ENCODE measurements at regions not wholly inside any gene's neighbourhood (a gene's known extent, or its start where the extent isn't known, plus 50 kb on each side); places are given as distances from the start of the nearest gene placed in this dataset.

GRCh38 chr16:51815523-51815922, 664.5 kb upstream of the SALL1 start:
- TF ChIP-seq CTCF (IDR thresholded peaks at IDR 0.05): no peak
- no peak overlapping the region for H3K4me3 ChIP-seq (ENCODE audit: low read length)
- no peaks in the 10 kb centered on the region for H3K36me3 ChIP-seq (ENCODE audit: insufficient read depth, low read length)
- H3K4me1 ChIP-seq (ENCODE audit: insufficient read depth, low read length): no peaks in the 10 kb centered on the region
- no peaks in the 10 kb centered on the region for H3K27me3 Mint-ChIP-seq
- H3K27ac Mint-ChIP-seq: no peak overlapping the region
- no peaks in the 10 kb centered on the region for H3K27me3 ChIP-seq (ENCODE audit: control insufficient read depth in 1 of 2, insufficient read depth in 2 of 2, low read length in 2 of 2)
- peaks cover 5% of the 10 kb centered on the region for H3K9me3 Mint-ChIP-seq
- ChIA-PET CTCF (no interaction called here), POLR2A (no interaction called here)
- H3K36me3 Mint-ChIP-seq (ENCODE audit: low read depth): no peaks in the 10 kb centered on the region
- intact Hi-C loops (cut with DNase I, micrococcal nuclease): no loop called here
- no peak overlapping the region for H3K27ac ChIP-seq (ENCODE audit: low read depth in 1 of 2, low read length in 2 of 2)
- H3K4me1 Mint-ChIP-seq (ENCODE audit: low read depth): no peaks in the 10 kb centered on the region
- no peak overlapping the region for H3K4me3 Mint-ChIP-seq
- ATAC-seq (ENCODE audit: poor library complexity) (no peak), DNase-seq (no peak)
- H3K9me3 ChIP-seq (ENCODE audit: control insufficient read depth in 1 of 2, insufficient read depth in 1 of 2, low read length in 2 of 2): peaks cover 0 to 3% of the 10 kb centered on the region in 2 experiments

- Histone ChIP-seq H3K9me3 (ENCODE audit: control insufficient read depth in 1 of 2, insufficient read depth in 1 of 2, low read length in 2 of 2) (peaks cover 0 to 3% of the 10 kb centered on the region in 2 experiments), H3K27me3 (ENCODE audit: control insufficient read depth in 1 of 2, insufficient read depth in 2 of 2, low read length in 2 of 2) (no peaks in the 10 kb centered on the region), H3K4me1 (ENCODE audit: insufficient read depth, low read length) (no peaks in the 10 kb centered on the region), H3K4me3 (ENCODE audit: low read length) (no peak overlapping the region), H3K27ac (ENCODE audit: low read depth in 1 of 2, low read length in 2 of 2) (no peak overlapping the region), H3K36me3 (ENCODE audit: insufficient read depth, low read length) (no peaks in the 10 kb centered on the region)
- H3K27me3 Mint-ChIP-seq: no peaks in the 10 kb centered on the region
- no peak overlapping the region for H3K4me3 Mint-ChIP-seq
- no peaks in the 10 kb centered on the region for H3K36me3 Mint-ChIP-seq (ENCODE audit: low read depth)
- ATAC-seq (ENCODE audit: poor library complexity): no peak
- ChIA-PET POLR2A (no interaction called here), CTCF (no interaction called here)
- intact Hi-C loops (cut with DNase I, micrococcal nuclease): no loop called here
- no peak overlapping the region for H3K27ac Mint-ChIP-seq
- DNase-seq: no peak
- H3K4me1 Mint-ChIP-seq (ENCODE audit: low read depth): no peaks in the 10 kb centered on the region
- TF ChIP-seq CTCF (IDR thresholded peaks at IDR 0.05): no peak
- H3K9me3 Mint-ChIP-seq: peaks cover 5% of the 10 kb centered on the region
Observed at GRCh38 chr16:51814617-51815016, 663.5 kb upstream of the SALL1 start.

- DNase-seq: no peak
- Histone ChIP-seq H3K4me3 (ENCODE audit: low read length) (no peak overlapping the region), H3K27me3 (ENCODE audit: control insufficient read depth in 1 of 2, insufficient read depth in 2 of 2, low read length in 2 of 2) (no peaks in the 10 kb centered on the region), H3K4me1 (ENCODE audit: insufficient read depth, low read length) (no peaks in the 10 kb centered on the region), H3K36me3 (ENCODE audit: insufficient read depth, low read length) (no peaks in the 10 kb centered on the region), H3K27ac (ENCODE audit: low read depth in 1 of 2, low read length in 2 of 2) (no peak overlapping the region), H3K9me3 (ENCODE audit: control insufficient read depth in 1 of 2, insufficient read depth in 1 of 2, low read length in 2 of 2) (peaks cover 0 to 3% of the 10 kb centered on the region in 2 experiments)
- Mint-ChIP-seq H3K4me3 (no peak overlapping the region), H3K9me3 (peaks cover 8% of the 10 kb centered on the region), H3K36me3 (ENCODE audit: low read depth) (no peaks in the 10 kb centered on the region), H3K4me1 (ENCODE audit: low read depth) (no peaks in the 10 kb centered on the region), H3K27me3 (no peaks in the 10 kb centered on the region), H3K27ac (no peak overlapping the region)
- no peak for ATAC-seq (ENCODE audit: poor library complexity)
- intact Hi-C loops (cut with DNase I, micrococcal nuclease): no loop called here
- POLR2A ChIA-PET: no interaction called here
- CTCF ChIA-PET: no interaction called here
- TF ChIP-seq CTCF (IDR thresholded peaks at IDR 0.05): no peak
Observed at GRCh38 chr16:51813609-51814008, 662.5 kb upstream of the SALL1 start.
